Tibial nerve (tissue), 4 donors: ENCODE measurements at regions not wholly inside any gene's neighbourhood (a gene's known extent, or its start where the extent isn't known, plus 50 kb on each side); places are given as distances from the start of the nearest gene placed in this dataset.

Source experiments
- CTCF ChIP-seq, 5 experiments: fragments of 200-600 bp in 3 of 5; fragments of 450-650 bp in 2 of 5; sonication (generic) in 3 of 5; IDR thresholded peaks; one replicate each; pipeline ENCODE4 v1.5.1; 2016 to 2019; ENCODE audit warnings: antibody characterized with exemption in 5 of 5, mild to moderate bottlenecking in 3 of 5, moderate library complexity in 2 of 5
- EP300 ChIP-seq, 2 donors: sonication (generic); formaldehyde crosslinking; IDR thresholded peaks; one replicate each; pipeline ENCODE4 v1.6.1; 2017; ENCODE audit warnings: antibody characterized with exemption in 2 of 2, mild to moderate bottlenecking in 1 of 2
- POLR2A ChIP-seq, 2 donors: fragments of 450-650 bp; IDR thresholded peaks; one replicate each; pipeline ENCODE4 v1.6.1; 2017; ENCODE audit warnings: antibody characterized with exemption in 2 of 2, mild to moderate bottlenecking in 2 of 2, moderate library complexity in 2 of 2

GRCh38 chr13:106918557-106918860 is 350.6 kb upstream of the ARGLU1 start:
- no peak for TF ChIP-seq POLR2A (IDR thresholded peaks at IDR 0.05)
- no peak for TF ChIP-seq CTCF (IDR thresholded peaks at IDR 0.05)
- TF ChIP-seq EP300 (IDR thresholded peaks at IDR 0.05): no peak
